GM04503 (cell line): ENCODE measurements at regions not wholly inside any gene's neighbourhood (a gene's known extent, or its start where the extent isn't known, plus 50 kb on each side); places are given as distances from the start of the nearest gene placed in this dataset.

Experiments used
- DNase-seq: peaks from one replicate; pipeline ENCODE4 v3.0.0-alpha.2; 2012; ENCODE audit warnings: low read depth

DNA sequence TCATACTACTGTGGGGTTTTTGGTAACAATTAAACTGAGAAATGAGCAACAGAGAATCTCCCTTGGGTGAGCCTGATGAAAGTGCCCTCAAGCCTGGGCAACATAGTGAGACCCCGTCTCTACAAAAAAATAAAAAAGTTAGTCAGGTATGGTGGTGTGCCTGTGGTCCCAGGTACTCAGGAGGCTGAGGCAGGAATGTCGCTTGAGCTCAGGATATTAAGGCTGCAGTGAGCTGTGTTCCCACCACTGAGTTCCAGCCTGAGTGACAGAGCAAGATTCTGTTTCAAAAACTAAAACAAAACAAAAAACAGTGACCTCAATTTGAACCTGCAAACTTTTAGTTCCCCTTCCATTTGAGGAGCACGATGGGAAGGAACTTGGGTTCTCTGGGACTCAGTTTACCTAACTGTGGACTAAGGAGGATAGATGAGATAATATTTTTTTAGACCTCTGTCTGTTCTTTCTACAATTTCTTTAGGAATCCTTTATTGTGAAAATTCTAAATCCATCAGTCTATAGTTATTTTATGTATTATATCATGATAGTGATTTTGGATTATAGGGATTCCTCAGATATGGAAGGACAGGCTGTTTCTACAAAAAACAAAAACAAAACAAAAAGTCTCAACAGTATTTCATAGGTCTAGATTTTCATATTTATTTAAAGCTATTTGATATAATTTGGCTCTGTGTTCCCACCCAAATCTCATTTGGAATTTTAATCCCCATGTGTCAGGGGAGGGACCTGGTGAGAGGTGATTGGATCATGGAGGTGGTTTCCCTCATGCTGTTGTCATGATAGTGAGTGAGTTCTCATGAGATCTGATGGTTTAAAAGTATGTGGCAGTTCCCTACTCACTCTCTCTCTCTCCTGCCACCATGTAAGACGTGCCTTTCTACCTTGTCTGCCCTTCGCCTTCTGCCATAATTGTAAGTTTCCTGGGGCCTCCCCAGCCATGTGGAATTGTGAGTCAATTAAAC, 178.6 kb downstream of the MYCN start:
- no peak for DNase-seq

DNA sequence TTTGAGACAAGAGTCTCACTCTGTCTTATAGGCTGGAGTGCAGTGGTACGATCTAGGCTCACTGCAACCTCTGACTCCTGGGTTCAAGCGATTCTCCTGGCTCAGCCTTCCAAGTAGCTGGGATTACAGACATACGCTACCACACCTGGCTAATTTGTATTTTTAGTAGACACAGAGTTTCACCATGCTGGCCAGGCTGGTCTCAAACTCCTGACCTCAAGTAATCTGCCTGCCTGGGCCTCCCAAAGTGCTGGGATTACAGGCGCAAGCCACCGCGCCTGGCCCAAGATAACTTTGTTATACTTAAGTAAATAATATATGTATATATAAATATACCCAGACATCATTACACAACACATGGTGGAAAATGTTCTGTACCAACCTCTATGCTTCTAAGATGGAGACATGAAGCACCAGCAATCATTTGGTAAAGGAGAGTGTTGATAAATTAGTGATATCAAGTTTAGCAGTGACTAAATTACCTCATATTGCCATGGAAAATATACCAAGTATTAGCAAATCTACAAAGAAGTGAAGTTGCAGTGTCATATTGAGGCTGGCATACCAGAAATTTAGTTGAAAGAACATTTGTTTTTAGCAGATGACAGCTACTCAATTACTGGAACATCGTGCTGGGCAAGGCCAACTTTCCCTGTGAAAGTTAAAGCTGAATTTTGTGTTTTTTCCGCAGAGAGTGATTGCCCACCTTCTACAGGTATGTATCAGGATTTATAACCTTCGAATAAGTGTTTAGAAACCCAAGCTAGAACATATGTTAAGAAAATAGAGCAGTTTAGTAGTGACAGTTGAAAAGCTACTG, 177.7 kb downstream of the MYCN start:
- DNase-seq: no peak

- DNase-seq: no peak
Observed at GRCh38 chr2:16117021-16117700, 176.8 kb downstream of the MYCN start.

DNA sequence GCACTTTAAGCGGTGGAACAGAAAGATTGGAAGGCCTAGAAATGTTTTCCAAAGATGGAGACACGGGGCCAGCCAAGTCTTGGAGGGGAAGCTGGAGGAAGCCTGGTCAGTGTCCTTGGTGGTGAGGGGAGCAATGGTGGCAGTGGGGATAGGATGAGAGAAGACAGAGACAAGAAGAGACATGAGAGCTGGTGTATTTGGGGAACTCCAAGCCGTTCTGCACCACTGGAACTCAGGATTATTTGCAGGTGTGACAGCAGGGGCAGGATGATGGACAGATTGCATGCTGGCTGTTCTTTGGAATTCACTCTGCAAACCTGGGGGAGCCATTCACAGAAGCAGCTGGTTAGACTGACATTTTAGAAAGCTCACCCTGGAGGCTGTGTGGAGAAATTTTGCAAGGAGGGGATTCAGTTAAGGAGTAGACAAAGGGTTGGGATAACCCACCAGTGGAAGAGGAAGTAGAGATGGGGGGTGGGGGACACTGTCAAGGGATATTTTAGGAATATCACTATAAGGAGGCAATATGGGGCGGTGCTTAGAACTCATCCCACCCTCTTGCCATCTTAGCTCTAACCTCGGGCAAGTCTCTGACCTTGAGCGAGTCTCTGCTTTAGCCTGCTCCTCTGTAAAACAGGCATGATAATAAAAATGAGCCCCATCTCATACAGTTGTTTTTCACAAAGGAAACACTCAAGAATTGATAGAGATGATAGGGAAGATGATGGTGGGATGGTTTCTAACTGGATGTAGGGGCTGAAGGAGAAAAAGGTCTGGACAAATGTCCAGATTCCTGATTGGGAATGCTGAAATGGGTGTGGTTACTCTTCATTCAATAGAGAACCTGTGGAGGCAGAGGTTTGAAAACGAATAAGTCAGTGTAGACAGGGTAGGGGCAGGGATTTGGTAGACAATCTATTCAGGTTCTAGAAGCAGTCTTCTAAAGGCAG, 175.8 kb downstream of the MYCN start:
- no peak for DNase-seq

DNA sequence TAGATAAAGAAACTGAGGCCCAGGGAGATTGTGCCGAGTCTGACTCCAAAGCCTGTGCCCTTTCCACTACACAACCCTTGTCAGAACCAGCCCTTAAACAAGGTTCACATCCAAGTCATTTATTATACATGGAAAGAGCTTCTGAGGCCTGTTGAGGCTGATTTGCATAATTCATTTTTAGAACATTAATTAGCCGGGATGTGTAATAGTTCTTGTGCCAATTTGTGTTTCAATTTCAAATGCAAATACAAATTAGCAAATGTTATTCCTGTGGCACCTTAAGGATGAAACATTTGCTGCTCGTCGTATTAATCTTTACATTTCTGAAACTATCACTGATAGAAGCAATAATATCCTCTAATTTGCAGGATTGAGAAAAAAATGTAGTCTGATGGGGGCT, 174.9 kb downstream of the MYCN start:
- DNase-seq: no peak

DNA sequence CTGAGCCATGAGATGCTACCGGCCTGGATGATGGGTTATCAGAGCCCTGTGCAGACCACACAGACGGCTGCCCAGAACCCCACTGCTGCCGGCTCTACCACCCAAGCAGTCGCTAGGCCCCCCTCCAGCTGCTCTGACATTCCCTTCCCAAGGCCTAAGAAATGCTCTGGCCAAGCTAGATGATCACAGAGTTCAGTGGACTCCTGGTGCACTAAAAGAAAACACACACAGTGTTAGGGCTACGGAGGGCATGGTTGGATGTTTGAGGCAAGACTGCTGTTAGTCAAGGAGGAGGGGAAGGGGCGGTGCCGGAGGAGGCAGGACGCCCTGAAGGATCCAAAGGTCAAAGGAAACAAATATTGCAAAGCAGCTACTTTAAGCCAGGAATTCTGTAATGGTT, 174.5 kb downstream of the MYCN start:
- no peak for DNase-seq

- no peak for DNase-seq
Observed at GRCh38 chr2:16114070-16114469, 173.7 kb downstream of the MYCN start.

DNA sequence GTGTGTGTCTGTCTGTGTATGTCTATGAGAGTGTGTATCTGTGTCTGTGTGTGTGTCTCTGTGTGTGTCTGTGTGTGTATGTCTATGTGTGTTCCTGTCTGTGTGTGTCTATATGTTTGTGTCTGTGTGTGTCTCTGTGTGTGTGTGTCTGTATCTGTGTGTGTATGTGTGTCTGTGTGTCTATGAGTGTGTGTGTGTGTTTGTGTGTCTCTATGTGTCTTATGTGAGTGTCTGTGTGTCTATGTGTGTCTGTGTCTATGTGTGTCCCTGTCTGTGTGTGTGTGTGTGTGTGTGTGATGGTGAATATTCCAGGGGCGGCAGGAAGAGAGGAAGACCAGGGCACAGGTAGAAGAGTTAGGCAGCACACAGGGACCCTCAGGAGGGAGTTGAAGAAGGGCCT, 173.2 kb downstream of the MYCN start:
- DNase-seq: no peak

DNA sequence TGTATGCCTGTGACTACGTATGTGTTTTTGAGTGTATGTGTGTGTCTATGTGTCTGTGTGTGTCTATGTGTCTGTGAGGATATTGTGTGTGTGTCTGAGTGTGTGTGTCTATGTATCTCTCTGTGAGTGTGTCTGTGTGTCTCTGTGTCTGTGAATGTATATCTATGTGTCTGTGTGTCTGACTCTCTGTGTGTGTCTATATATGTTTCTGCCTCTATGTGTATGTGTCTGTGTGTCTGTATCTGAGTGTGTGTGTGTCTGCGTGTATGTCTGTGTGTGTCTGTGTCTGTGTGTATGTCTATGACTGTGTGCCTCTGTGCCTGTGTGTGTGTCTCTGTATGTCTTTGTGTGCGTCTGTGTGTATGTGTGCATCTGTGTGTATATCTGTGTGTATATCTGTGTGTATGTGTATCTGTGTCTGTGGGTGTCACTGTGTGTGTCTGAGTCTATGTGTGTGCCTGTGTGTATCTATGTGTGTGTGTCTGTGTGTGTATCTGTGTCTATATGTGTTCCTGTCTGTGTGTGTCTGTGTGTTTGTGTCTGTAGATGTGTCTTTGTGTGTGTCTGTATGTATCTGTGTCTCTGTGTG, 172.7 kb downstream of the MYCN start:
- DNase-seq: no peak

DNA sequence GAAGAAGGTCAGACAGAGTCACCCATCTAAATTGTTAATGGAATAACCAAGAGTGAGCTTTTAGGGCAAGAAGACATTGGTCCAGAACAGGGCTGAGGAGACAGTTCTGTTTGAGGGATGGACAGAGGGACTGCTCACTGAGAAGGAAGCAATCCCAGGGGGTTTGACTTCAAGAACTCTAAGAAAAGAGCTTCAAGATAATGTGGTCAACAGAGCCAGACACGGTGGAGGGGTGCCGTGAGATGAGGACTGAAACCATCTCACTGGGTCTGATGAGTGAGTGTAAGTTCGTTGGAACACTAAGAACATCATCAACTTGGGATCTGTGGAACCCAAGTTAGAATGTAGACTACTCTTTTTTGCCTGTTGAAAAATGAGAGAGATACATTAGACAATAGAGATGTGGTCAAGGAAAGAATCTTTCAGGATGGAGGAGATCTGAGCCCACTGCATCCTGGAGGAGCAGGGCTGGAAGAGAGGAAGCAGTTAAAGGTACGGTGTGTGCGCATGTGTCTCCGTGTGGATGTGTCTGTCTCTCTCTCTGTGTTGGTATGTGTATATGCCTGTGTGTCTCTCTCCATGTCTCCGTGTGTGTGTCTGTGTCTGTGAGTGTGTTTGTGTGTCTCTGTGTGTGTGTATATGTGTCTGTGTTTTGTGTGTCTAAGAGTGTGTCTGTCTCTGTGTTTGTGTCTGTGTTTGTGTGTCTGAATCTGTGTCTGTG, 172.1 kb downstream of the MYCN start:
- DNase-seq: no peak

DNA sequence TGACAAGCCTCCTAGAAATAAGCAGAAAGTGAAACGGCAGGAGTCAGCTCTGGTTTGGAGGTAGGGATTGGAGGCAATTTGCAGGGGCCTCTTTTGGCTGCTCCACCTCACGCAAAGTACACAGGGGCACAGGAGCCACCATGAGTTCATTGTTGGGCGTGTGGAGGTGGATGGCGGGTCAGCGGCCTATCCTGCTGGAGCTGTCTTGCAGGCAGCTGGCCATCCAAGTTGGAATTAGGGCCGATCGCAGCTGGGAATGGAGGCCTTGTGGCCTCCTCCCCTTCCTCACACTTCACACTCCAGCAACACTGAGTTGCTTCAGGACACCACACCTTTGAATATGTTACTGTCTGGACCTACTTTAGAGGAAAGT, 171.5 kb downstream of the MYCN start:
- no peak for DNase-seq

DNA sequence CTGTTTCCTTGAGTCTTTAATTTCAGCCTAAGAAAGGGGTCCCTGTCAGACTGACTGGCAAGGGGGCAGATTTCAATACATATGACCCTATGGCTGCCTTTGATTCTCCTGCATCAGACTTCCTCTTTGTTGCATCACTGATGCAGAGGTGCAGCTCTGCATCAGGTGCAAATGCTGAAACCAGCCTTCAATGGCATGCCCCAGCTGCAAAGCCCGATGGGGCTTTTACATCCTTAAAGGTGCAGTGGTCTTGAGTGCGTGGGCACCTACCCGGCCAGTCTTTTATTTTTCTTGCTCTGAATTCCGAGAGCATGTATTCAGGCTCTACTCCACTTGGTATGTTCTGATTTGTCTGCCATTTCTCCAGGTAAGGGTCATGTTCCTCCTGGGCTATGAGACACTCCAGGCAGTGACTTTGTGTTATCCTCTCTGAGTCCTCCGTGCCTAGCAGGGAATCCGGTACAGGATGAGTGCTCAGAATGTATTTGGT, 169.5 kb downstream of the MYCN start:
- DNase-seq: no peak

DNA sequence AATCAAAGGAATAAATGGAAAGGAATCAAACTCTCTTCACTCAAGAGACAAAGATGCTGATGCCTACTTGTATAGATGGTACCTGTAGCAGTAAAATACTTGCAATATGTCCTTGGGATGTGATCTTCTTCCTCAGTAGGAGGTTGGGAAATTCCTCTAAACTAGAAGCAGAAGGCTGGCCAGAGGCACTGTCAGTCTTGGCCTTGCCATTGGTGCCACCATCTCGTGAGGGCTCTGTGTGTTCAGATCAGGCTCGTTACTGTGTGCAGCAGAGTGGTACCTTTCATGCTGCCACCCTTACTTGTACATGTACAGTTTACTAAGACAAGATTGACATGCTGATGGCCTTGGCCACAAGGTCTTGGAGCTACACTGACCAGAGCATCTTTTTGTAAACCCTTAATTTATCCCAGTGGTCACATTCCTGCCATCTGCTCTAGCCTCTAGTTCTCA, 169.0 kb downstream of the MYCN start:
- DNase-seq: no peak

- no peak for DNase-seq
Observed at GRCh38 chr2:16107246-16107645, 166.9 kb downstream of the MYCN start.

- no peak for DNase-seq
Observed at GRCh38 chr2:16106619-16107018, 166.3 kb downstream of the MYCN start.

- DNase-seq: no peak
Observed at GRCh38 chr2:16105669-16106281, 165.4 kb downstream of the MYCN start.

DNA sequence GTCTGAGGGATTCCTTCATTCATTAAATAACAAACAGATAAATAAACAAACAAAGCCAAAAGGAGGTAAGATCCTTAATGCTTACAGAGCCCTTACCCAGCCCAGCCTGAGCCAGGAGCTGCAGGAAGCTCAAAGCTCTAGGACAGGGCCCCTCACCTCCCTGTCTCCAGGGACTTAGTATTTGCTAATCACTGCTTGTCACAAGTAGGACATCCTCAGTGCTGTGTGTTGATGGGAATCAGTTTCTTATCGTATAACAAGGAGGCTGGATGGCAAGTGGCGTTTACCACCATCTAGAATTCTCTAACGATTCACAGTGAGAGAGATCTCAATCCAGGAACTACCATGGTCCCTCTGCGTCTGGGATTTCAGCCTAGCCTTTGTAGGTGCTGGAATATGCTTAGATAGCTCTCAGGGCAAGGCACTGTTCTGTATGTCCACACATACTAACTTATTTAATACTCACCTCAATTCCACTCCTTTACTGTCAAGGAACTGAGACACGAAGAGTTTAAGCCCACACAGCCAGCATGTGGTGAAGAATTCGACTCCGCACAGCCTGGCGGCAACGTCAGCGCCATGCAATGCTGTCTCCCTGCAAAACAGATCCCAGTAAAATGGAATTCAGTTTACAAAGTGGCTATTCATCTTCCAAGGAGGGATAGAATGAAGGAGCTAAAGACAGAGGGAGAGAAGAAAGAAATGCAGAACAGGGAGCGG, 164.8 kb downstream of the MYCN start:
- no peak for DNase-seq

- DNase-seq: no peak
Observed at GRCh38 chr2:16104315-16104948, 164.1 kb downstream of the MYCN start.
